ENCODE measurements at regions not wholly inside any gene's neighbourhood (a gene's known extent, or its start where the extent isn't known, plus 50 kb on each side); places are given as distances from the start of the nearest gene placed in this dataset.

- Histone ChIP-seq H3K27ac (ENCODE audit: control insufficient read depth, insufficient read depth) (no peak overlapping the region), H3K79me2 (ENCODE audit: control insufficient read depth, insufficient read depth, low read length) (no peaks in the 10 kb centered on the region), H3K4me3 (no peak overlapping the region), H3K27me3 (replicated peaks in 1 of 2; ENCODE audit: control insufficient read depth in 2 of 2, insufficient read depth in 2 of 2, low read length in 1 of 2) (no peaks in the 10 kb centered on the region), H3K4me2 (ENCODE audit: control insufficient read depth, insufficient read depth) (no peak overlapping the region), H3K9me3 (replicated peaks; ENCODE audit: control insufficient read depth, insufficient read depth, low read length) (no peaks in the 10 kb centered on the region), H3K9ac (ENCODE audit: control insufficient read depth, insufficient read depth, low read length) (no peak overlapping the region), H3K36me3 (ENCODE audit: control insufficient read depth in 2 of 2, insufficient read depth in 2 of 2, low read length in 1 of 2) (no peaks in the 10 kb centered on the region), H4K20me1 (ENCODE audit: control insufficient read depth, insufficient read depth) (no peaks in the 10 kb centered on the region; the same call in 1 of the 2 replicates), H3K4me1 (ENCODE audit: control insufficient read depth, insufficient read depth, low read length) (no peaks in the 10 kb centered on the region), H2AFZ (ENCODE audit: control insufficient read depth, low read depth, low read length) (no peak overlapping the region)
- FAIRE-seq (no peak), ATAC-seq (no peak), DNase-seq (ENCODE audit: low read depth, low spot score) (no peak)
- CTCF ChIA-PET: interaction anchor here (0.7 to 2.2 kb wide), 3 partner anchors 11 to 30 kb away, joined by 3 to 5 read pairs (median 5); no protein-coding TSS in a partner anchor
- intact Hi-C loops (cut with micrococcal nuclease; ENCODE audit: unreplicated experiment) (no loop called here), in situ Hi-C loops (cut with MboI) (no loop called here)
- POLR2A ChIA-PET: no interaction called here
- SMC1A ChIA-PET (ENCODE audit: uncharacterized antibody, unreplicated experiment): no interaction called here
- no peak for TF ChIP-seq ZBTB40 (IDR thresholded peaks at IDR 0.05; ENCODE audit: borderline replicate concordance)
- TF ChIP-seq IKZF1 (conservative IDR thresholded peaks at IDR 0.05): no peak
- TF ChIP-seq CEBPB (IDR thresholded peaks at IDR 0.05; ENCODE audit: borderline replicate concordance in 1 of 2, low read depth in 2 of 2, low read length in 2 of 2): no peak
- no peak for TF ChIP-seq IRF5 (IDR thresholded peaks at IDR 0.05; ENCODE audit: borderline replicate concordance)
- no peak for TF ChIP-seq CEBPZ (IDR thresholded peaks at IDR 0.05; ENCODE audit: low read depth, low read length)
- no peak for TF ChIP-seq MTA3 (IDR thresholded peaks at IDR 0.05; ENCODE audit: borderline replicate concordance, low read length)
- no peak for TF ChIP-seq ZNF687 (IDR thresholded peaks at IDR 0.05)
- no peak for TF ChIP-seq ATF7 (IDR thresholded peaks at IDR 0.05; ENCODE audit: low read depth)
- BruUV-seq (replicated peaks): no TSS peak
- RAD21 ChIA-PET (ENCODE audit: unreplicated experiment): no interaction called here
- 30% methylated on average over 7 of the region's 7 CpGs for WGBS (ENCODE audit: insufficient coverage, insufficient replicate concordance, low lambda C conversion rate, missing lambda C conversion rate)
Measured at GRCh38 chr12:23236066-23236780, 611.3 kb downstream of the ETNK1 start.
